AG09319 (cell line): ENCODE measurements at regions not wholly inside any gene's neighbourhood (a gene's known extent, or its start where the extent isn't known, plus 50 kb on each side); places are given as distances from the start of the nearest gene placed in this dataset.

Experiments
- DNase-seq: peaks from one replicate; pipeline ENCODE4 v3.0.0-alpha.2; 2010; ENCODE audit warnings: low read depth; ENCODE audit errors: extremely low read depth
- TF ChIP-seq, protein P1 (sequence below): IDR thresholded peaks from 2 replicates; pipeline ENCODE4 v1.5.1; 2011; ENCODE audit warnings: low read depth, mild to moderate bottlenecking, inconsistent platforms, low read length, moderate library complexity

GRCh38 chr12:19074700-19075099, 54.8 kb upstream of the PLEKHA5 start:
- TF ChIP-seq, protein P1, sequence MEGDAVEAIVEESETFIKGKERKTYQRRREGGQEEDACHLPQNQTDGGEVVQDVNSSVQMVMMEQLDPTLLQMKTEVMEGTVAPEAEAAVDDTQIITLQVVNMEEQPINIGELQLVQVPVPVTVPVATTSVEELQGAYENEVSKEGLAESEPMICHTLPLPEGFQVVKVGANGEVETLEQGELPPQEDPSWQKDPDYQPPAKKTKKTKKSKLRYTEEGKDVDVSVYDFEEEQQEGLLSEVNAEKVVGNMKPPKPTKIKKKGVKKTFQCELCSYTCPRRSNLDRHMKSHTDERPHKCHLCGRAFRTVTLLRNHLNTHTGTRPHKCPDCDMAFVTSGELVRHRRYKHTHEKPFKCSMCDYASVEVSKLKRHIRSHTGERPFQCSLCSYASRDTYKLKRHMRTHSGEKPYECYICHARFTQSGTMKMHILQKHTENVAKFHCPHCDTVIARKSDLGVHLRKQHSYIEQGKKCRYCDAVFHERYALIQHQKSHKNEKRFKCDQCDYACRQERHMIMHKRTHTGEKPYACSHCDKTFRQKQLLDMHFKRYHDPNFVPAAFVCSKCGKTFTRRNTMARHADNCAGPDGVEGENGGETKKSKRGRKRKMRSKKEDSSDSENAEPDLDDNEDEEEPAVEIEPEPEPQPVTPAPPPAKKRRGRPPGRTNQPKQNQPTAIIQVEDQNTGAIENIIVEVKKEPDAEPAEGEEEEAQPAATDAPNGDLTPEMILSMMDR, result no peak
- DNase-seq, result no peak

GRCh38 chr12:19075711-19076340, 53.7 kb upstream of the PLEKHA5 start:
- no peak for DNase-seq
- TF ChIP-seq, protein P1, result no peak
